ENCODE measurements at regions not wholly inside any gene's neighbourhood (a gene's known extent, or its start where the extent isn't known, plus 50 kb on each side); places are given as distances from the start of the nearest gene placed in this dataset.
"Not testable (repeated sequence)": the region's sequence is repeated elsewhere in the genome, so short reads cannot be mapped to it uniquely, and the experiment has no call there.

- not testable (repeated sequence) for TF ChIP-seq POLR2A (IDR thresholded peaks at IDR 0.05; ENCODE audit: low read depth, low read length); MAZ (IDR thresholded peaks at IDR 0.05; ENCODE audit: borderline replicate concordance, low read depth, low read length)
These were observed 464.6 kb upstream of the ZNG1F start for GRCh38 chr9:41653560-41654340.
